Activated CD8-positive, alpha-beta memory T cell treated with anti-CD3 and anti-CD28 coated beads for 36 hours (primary cell): ENCODE measurements at regions not wholly inside any gene's neighbourhood (a gene's known extent, or its start where the extent isn't known, plus 50 kb on each side); places are given as distances from the start of the nearest gene placed in this dataset.

Experiments
- CTCF ChIA-PET: fragments of 350-600 bp; sonication (Branson Sonifier 250); formaldehyde crosslinking; loops from one replicate; lab custom pipeline; 2021; ENCODE audit warnings: antibody characterized with exemption; lab: Charles Lee
- POLR2A ChIA-PET: fragments of 350-600 bp; sonication (Branson Sonifier 250); formaldehyde crosslinking; loops from one replicate; lab custom pipeline; 2021; ENCODE audit warnings: antibody characterized with exemption; lab: Charles Lee

DNA sequence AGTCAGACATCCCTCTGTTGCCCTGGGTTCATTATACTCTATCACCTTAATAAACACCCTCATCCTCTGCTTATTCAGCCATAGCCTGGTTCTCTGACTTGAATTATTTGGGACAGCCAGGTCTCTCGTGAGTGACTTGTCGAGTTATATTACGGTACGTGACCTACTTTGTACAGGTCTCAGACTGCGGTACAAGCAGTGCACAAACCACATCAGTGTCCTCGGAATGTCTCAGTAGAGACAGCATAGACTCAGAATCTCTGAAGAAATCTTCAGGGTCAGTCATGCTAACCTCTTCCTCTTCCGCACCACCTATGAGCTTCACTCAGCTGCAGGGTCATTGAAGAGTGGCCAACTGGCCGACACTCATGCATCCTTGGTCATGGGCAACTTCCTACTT is 860.8 kb downstream of the BCL11B start:
- POLR2A ChIA-PET = no interaction called here
- CTCF ChIA-PET = no interaction called here

DNA sequence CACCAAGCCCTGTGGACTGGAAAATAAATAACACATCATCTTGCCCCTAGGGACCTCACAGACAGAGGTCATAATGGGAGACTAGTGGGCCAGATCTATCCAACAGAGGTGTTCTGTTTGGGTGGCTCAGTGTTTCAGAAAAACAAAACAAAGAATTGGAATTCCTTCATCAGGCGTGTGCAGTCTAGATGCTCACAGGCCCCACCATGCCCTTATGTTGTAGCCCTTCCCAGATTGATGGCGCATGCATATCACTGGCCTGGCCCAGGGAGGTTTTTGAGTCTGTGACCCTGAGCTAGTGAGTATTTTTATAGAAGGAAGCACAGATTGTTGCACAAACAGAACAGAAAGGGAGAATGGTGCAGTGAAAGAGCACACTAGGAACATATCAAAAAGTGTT is 859.6 kb downstream of the BCL11B start:
- ChIA-PET CTCF (interaction anchor here (0.6 kb wide), 1 partner anchor 271 kb away, joined by 3 read pairs; no protein-coding TSS in a partner anchor), POLR2A (no interaction called here)

DNA sequence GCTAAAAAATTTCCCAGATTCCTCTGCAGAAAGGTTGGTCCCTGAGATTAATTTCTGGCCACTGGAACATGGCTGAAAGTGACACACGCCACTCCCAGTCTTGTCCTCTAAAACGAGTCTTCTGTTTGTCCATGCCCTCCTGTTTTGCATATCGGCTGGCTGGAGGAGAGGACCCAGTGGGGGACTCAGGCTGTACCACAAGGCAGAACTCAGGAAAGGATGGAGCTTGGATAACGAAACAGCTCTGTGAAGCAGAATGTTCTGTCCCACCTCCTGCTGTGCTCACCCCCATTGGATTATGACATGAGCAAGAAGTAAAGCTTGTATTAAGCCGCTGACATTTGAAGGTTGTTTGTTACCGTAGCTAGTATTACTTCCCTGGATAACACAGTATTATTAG is 856.2 kb downstream of the BCL11B start:
- ChIA-PET CTCF (no interaction called here), POLR2A (no interaction called here)

- CTCF ChIA-PET = no interaction called here
- POLR2A ChIA-PET = no interaction called here
These were observed 855.0 kb downstream of the BCL11B start for GRCh38 chr14:98417001-98417400.

DNA sequence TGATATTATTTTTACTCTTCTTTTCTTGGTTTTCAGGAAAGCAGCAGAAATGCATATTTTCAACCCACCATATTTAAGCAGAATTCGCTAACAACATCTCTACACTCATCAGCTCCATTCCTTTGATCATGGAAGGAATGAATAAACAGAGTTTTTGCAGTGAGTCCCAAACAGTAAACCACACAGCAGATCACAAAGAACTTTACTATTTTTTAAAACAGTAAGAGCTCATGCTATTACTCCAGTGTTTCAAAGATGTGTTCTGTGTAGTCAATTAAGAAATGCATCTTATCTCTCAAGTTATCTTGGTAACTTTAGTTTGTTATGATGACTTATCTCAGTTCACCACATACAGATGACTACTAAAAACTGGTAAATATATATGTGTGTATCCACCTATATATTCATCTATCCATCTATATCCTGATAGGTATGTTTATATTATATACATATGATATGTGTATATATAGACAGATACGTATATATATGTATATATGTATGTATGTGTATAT is 843.5 kb downstream of the BCL11B start:
- POLR2A ChIA-PET = no interaction called here
- CTCF ChIA-PET = no interaction called here

DNA sequence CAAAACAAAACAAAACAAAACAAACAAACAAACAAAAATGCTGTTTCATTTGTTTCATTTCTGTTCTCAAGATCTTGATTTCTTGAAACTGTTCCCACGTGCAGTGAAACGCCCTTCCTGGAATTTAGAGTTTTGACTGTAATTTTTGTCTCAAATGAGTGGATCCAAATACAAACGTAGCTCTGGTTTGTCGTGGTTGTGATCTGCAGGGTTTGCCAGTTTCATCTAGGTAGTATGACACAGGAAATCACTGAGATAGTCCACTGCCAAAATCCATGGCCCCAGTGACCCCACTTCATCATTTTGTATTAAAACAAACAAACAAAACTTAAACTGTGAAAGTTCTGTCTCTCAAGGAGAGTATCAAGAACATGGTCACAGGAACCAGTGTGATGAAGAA is 838.6 kb downstream of the BCL11B start:
- ChIA-PET CTCF (no interaction called here), POLR2A (no interaction called here)

- ChIA-PET CTCF (no interaction called here), POLR2A (no interaction called here)
These were observed 834.9 kb downstream of the BCL11B start for GRCh38 chr14:98437113-98437512.

DNA sequence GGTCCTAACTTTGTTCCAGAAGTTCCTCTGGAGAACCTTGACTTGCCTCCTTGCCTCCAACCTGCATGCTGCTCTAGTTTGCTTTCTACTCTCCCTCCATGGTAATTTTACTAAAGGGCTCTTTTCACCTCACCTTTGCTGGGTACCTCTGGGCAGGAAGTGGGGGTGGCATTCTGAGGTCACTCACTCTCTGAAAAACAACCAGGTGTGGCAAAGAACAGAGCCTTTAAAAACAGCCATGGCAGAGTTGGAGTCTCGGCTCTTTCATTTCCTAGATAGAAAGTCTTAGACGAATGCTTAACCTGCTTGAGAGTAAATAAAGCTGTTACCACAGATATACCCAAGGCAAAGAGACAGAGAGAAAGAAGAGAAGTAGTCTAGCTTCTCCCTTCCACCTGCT is 827.9 kb downstream of the BCL11B start:
- CTCF ChIA-PET = no interaction called here
- POLR2A ChIA-PET = no interaction called here

- ChIA-PET CTCF (no interaction called here), POLR2A (interaction anchor here (0.6 kb wide), 1 partner anchor 577 kb away, joined by 3 read pairs; no protein-coding TSS in a partner anchor)
These were observed 826.3 kb downstream of the BCL11B start for GRCh38 chr14:98445718-98446117.

DNA sequence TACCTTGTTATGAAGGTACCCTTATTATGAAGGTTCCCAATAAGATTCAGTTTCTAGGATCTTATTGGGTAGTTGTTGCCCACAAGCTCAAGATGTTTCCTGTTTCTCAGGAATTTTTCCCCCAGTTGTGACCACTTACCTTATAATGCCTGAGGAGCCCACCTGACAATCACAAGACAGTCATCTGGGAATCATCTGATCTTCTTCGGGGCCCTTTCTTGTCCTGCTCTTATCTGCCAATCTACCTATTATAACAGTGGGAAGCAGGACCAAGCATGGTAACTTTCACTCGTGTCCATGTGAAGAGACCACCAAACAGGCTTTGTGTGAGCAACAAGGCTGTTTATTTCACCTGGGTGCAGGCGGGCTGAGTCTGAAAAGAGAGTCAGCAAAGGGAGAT is 825.5 kb downstream of the BCL11B start:
- POLR2A ChIA-PET = no interaction called here
- CTCF ChIA-PET = no interaction called here

- ChIA-PET POLR2A (no interaction called here), CTCF (no interaction called here)
These were observed 815.8 kb downstream of the BCL11B start for GRCh38 chr14:98456231-98456630.

DNA sequence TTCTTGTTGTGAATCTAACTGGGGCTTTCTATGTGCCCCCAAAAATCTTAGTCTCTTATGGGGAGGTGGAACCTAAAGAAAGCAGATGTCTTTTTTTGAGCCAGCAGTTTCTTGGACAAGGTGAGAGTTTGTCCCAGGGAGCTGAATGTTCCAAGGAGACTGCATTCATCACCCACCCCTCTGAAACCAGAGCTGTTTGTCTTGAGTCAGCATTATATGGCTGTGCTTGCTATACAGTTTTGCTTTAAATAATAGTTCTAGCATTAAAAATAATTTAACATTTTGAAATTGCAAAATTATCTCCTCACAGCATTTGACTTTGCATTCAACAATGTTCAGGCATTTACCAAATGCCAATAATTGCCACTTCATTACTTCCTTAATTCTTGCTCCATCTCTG is 813.3 kb downstream of the BCL11B start:
- ChIA-PET CTCF (no interaction called here), POLR2A (no interaction called here)

DNA sequence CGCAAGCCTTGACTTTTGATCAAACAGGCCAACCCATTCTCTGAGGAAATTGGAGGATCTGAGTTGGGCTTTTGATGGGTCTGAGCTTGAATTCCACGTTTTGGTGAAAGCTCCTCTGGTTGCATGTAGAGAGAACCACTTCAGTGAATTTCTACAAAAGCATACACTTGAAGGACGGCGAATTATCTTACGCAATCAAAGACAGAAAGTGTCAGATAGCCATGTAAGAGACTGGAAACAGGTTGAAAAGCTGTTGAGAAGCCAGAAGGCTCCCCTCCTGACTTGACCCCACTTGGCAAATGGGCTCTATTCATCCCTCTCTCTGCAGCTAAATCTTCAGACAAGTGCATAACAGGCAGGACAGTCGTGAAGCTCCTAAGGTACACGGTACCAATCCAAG is 809.1 kb downstream of the BCL11B start:
- CTCF ChIA-PET = no interaction called here
- POLR2A ChIA-PET = no interaction called here

DNA sequence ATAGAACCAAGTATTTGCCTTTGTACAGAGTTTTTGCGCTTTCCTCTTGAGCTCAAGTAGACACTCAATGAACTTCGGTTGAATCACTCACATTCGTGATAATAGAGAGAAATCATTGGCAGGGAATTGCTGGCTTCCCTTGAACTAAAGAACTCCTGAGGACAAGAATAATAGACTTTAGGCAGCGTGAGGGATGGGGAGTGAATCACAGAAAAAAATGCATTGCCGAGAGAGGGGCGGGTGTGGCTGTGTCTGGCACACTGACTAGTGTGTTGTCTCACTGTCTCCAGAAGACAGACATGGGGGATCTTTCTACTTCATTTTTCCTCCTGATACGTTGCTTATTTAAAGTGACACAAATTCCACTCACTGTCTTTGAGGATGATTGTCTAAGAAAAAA is 805.2 kb downstream of the BCL11B start:
- ChIA-PET POLR2A (no interaction called here), CTCF (no interaction called here)

- POLR2A ChIA-PET = no interaction called here
- CTCF ChIA-PET = no interaction called here
These were observed 801.3 kb downstream of the BCL11B start for GRCh38 chr14:98470663-98471062.

DNA sequence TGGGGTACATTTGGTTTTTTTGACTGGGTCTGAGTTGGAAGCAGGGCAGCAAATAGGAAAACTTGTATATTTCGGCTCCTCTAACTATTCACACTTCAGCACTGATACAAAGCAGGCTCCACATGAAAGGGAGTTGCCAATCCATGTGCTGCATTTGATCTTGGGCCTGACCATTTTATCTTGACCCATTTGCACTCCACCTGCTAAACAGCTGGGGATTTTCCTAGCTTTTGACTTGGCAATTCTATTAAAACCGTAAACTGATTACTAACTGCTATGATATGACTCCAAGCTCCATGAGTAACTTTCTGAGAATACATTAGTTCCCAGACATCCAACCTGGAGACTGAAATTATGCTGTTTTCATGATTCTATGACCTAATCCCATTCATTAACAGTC is 797.1 kb downstream of the BCL11B start:
- ChIA-PET CTCF (no interaction called here), POLR2A (no interaction called here)

DNA sequence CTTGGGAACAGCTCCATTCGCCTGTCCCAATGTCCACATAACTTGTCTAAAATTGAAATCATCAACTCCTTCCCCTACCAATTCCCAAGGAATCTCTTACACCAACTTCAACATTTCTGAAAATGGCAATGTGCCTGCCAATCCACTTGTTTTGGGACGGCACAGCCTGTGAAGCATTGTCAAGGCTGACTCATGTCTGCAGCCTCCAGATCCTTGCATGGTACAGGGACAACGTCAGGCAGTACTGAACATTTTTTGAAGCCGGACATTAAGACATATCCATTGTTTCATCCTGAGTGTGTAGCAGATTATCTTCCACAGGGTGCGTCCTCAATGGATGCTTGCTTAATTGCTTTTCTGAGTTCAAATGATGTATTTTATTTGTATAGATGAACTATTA is 794.1 kb downstream of the BCL11B start:
- CTCF ChIA-PET = no interaction called here
- POLR2A ChIA-PET = no interaction called here

GRCh38 chr14:98489115-98489514 is 782.9 kb downstream of the BCL11B start:
- CTCF ChIA-PET = no interaction called here
- POLR2A ChIA-PET = no interaction called here

DNA sequence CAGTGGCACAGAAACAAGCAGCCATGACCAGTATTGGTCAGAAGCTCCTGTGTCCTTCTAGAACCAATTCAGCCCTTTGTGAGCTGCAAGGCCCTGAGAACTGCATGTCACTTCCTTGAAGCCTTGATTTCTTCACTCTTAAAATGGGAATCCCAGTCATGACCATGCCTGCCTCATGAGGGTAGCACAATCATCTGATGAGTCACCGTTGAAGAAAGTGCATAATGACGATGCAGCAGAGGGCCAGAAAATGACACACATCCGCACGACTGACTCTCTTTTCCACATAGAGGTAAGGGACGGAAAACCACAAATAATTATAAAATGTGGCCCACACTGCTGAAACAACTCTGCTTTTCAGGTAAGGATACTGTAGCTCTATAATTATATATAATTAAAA is 777.4 kb downstream of the BCL11B start:
- POLR2A ChIA-PET = no interaction called here
- CTCF ChIA-PET = no interaction called here

- POLR2A ChIA-PET = no interaction called here
- CTCF ChIA-PET = no interaction called here
These were observed 773.7 kb downstream of the BCL11B start for GRCh38 chr14:98498019-98498885.

DNA sequence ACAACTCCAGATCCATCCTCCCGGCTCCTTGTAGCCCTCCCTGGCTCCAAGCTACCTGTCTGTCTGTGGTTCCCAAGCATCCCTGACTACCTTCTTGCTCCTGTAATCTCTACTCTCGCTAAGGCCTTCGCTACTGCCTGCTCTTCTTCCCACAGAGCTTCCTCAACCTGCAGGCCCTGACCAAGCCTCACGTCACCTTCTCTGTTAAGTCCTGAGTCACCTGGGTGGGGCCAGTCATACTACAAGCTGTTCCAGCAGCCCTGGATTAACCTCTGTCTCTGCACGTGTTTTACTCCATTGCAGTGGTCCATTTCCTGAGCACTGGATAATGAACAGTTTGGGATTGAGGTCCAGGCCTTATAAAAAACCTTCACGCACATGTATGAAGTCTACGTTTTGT is 770.7 kb downstream of the BCL11B start:
- POLR2A ChIA-PET = no interaction called here
- CTCF ChIA-PET = no interaction called here
